Neutrophil (primary cell): ENCODE measurements at regions not wholly inside any gene's neighbourhood (a gene's known extent, or its start where the extent isn't known, plus 50 kb on each side); places are given as distances from the start of the nearest gene placed in this dataset.

ENCODE experiments used
- H3K27ac ChIP-seq: fragments of 200-600 bp; sonication (generic); 2 replicates; pipeline ENCODE4 v1.5.1; 2016; ENCODE audit warnings: mild to moderate bottlenecking, moderate library complexity
- H3K27me3 ChIP-seq: fragments of 200-600 bp; sonication (generic); 2 replicates; pipeline ENCODE4 v1.6.0; 2016; ENCODE audit warnings: mild to moderate bottlenecking
- H3K36me3 ChIP-seq: fragments of 200-600 bp; sonication (generic); 2 replicates; pipeline ENCODE4 v1.5.1; 2017
- H3K4me1 ChIP-seq, 2 experiments: fragments of 200-600 bp in 1 of 2; sonication (generic) in 1 of 2; 1 replicate in 1 of 2; 2 replicates in 1 of 2; pipeline versions ENCODE4 v1.5.1 to v1.6.1; 2013 to 2016; ENCODE audit warnings: low read depth in 1 of 2, low read length in 1 of 2, mild to moderate bottlenecking in 1 of 2, moderate library complexity in 1 of 2; ENCODE audit not compliant: control insufficient read depth in 1 of 2, insufficient read depth in 1 of 2
- H3K4me3 ChIP-seq, 2 experiments: fragments of 200-600 bp in 1 of 2; sonication (generic) in 1 of 2; 1 replicate in 1 of 2; 2 replicates in 1 of 2; pipeline ENCODE4 v1.5.1; 2013 to 2016; ENCODE audit warnings: low read depth in 1 of 2, low read length in 1 of 2, mild to moderate bottlenecking in 1 of 2, moderate library complexity in 1 of 2
- H3K9me3 ChIP-seq: fragments of 200-600 bp; sonication (generic); 2 replicates; pipeline ENCODE4 v1.5.1; 2016
- CTCF ChIP-seq: fragments of 200-600 bp; sonication (generic); IDR thresholded peaks from 2 replicates; pipeline ENCODE4 v1.5.1; 2016; ENCODE audit warnings: antibody characterized with exemption

GRCh38 chr18:43570593-43570992 lies 293.3 kb upstream of the SYT4 start:
- Histone ChIP-seq H3K36me3 (no peaks in the 10 kb centered on the region), H3K27me3 (no peaks in the 10 kb centered on the region), H3K9me3 (no peaks in the 10 kb centered on the region), H3K27ac (no peak overlapping the region), H3K4me3 (no peak overlapping the region), H3K4me1 (no peaks in the 10 kb centered on the region)
- TF ChIP-seq CTCF: no peak

GRCh38 chr18:43571078-43571689 lies 293.9 kb upstream of the SYT4 start:
- Histone ChIP-seq H3K27me3 (no peaks in the 10 kb centered on the region), H3K9me3 (no peaks in the 10 kb centered on the region), H3K4me1 (no peaks in the 10 kb centered on the region), H3K4me3 (no peak overlapping the region), H3K27ac (no peak overlapping the region), H3K36me3 (no peaks in the 10 kb centered on the region)
- no peak for TF ChIP-seq CTCF

- Histone ChIP-seq H3K9me3 (no peaks in the 10 kb centered on the region), H3K4me1 (no peaks in the 10 kb centered on the region), H3K27me3 (no peaks in the 10 kb centered on the region), H3K36me3 (no peaks in the 10 kb centered on the region), H3K27ac (no peak overlapping the region), H3K4me3 (no peak overlapping the region)
- no peak for TF ChIP-seq CTCF
These were observed 294.9 kb upstream of the SYT4 start for GRCh38 chr18:43572163-43572562.

DNA sequence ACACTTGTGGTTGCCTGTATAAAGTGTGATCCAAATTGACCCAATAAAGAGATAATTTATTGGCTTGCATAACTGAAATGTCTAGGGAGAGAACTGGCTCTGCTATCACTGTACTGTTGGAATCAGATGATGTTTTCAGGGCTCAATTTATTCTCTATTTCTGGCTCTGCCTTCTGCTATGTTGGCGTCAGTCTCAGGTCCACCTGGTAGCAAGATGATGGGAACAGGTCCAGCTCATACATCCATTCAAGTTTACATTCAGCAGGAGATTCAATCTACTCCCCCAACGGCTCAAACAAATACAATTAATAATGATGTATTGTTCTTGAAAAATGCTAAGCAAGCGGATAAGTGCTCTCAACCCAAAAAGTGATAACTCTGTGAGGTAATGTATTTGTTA lies 297.7 kb upstream of the SYT4 start:
- H3K36me3 ChIP-seq: no peaks in the 10 kb centered on the region
- H3K27ac ChIP-seq: no peak overlapping the region
- H3K27me3 ChIP-seq: no peaks in the 10 kb centered on the region
- H3K4me3 ChIP-seq: no peak overlapping the region
- no peaks in the 10 kb centered on the region for H3K4me1 ChIP-seq
- no peak for TF ChIP-seq CTCF
- H3K9me3 ChIP-seq: no peaks in the 10 kb centered on the region

- H3K9me3 ChIP-seq: no peaks in the 10 kb centered on the region
- no peak for TF ChIP-seq CTCF
- no peak overlapping the region for H3K27ac ChIP-seq
- no peaks in the 10 kb centered on the region for H3K36me3 ChIP-seq
- H3K27me3 ChIP-seq: no peaks in the 10 kb centered on the region
- H3K4me1 ChIP-seq: no peaks in the 10 kb centered on the region
- no peak overlapping the region for H3K4me3 ChIP-seq
These were observed 300.9 kb upstream of the SYT4 start for GRCh38 chr18:43578211-43578610.

DNA sequence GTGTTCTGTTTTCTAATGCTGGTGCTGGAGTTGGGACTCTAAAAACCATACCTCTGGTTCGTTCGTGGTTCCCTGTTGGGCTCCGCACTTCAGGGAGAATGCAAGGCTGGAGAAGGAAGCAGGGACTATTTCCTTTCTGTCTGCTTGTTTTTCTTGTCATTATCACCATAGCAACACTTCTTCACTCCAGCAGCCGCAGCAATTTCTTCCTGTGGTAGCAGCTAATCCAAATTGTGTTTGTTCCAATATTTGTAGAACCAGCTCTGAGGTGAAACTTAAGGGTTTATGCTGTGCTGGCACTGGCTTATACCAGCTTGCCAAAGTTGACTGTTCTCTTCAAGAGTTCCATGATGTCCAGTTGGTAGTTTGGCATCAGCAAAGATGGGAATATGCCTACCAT lies 301.4 kb upstream of the SYT4 start:
- no peak overlapping the region for H3K27ac ChIP-seq
- no peaks in the 10 kb centered on the region for H3K36me3 ChIP-seq
- no peak overlapping the region for H3K4me3 ChIP-seq
- no peaks in the 10 kb centered on the region for H3K27me3 ChIP-seq
- TF ChIP-seq CTCF: no peak
- H3K4me1 ChIP-seq: no peaks in the 10 kb centered on the region
- no peaks in the 10 kb centered on the region for H3K9me3 ChIP-seq
